ENCODE measurements at regions not wholly inside any gene's neighbourhood (a gene's known extent, or its start where the extent isn't known, plus 50 kb on each side); places are given as distances from the start of the nearest gene placed in this dataset.

DNA sequence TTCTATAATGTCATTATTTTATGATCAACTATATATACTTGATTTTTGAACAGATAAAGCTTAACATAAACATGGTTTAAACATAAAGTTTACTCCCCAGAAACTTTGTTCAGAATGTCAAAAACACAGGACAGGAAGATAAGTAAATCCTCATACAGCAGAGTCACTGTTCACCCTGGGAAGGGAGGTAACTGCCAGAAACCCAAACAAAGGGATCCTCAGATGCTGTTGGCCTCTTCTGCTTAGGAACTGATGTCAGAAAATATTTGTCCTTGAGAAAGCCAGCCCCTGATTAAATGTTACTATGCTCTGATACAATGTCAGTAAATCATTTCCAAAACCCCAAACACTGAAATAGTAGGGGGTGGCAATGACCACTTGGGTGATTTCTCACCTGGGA, 185.3 kb downstream of the TJP1 start:
- peaks cover 0 to 4% (median 0%) of the 10 kb centered on the region in 3 donors for H3K27me3 ChIP-seq
- H3K4me1 ChIP-seq, result no peaks in the 10 kb centered on the region
- H3K27ac ChIP-seq, result no peak overlapping the region
- H3K4me3 ChIP-seq, result no peak overlapping the region
- intact Hi-C loops (cut with DNase I), result no loop called here
- no peaks in the 10 kb centered on the region for H3K36me3 ChIP-seq
- H3K9me3 ChIP-seq, result no peaks in the 10 kb centered on the region
- no peak for TF ChIP-seq POLR2AphosphoS5 (IDR thresholded peaks at IDR 0.05)
- no peak for TF ChIP-seq POLR2A (IDR thresholded peaks at IDR 0.05)
- TF ChIP-seq, protein P1, sequence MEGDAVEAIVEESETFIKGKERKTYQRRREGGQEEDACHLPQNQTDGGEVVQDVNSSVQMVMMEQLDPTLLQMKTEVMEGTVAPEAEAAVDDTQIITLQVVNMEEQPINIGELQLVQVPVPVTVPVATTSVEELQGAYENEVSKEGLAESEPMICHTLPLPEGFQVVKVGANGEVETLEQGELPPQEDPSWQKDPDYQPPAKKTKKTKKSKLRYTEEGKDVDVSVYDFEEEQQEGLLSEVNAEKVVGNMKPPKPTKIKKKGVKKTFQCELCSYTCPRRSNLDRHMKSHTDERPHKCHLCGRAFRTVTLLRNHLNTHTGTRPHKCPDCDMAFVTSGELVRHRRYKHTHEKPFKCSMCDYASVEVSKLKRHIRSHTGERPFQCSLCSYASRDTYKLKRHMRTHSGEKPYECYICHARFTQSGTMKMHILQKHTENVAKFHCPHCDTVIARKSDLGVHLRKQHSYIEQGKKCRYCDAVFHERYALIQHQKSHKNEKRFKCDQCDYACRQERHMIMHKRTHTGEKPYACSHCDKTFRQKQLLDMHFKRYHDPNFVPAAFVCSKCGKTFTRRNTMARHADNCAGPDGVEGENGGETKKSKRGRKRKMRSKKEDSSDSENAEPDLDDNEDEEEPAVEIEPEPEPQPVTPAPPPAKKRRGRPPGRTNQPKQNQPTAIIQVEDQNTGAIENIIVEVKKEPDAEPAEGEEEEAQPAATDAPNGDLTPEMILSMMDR (IDR thresholded peaks at IDR 0.05), result no peak
- no peak for TF ChIP-seq EP300 (IDR thresholded peaks at IDR 0.05)
- no peak for DNase-seq

DNA sequence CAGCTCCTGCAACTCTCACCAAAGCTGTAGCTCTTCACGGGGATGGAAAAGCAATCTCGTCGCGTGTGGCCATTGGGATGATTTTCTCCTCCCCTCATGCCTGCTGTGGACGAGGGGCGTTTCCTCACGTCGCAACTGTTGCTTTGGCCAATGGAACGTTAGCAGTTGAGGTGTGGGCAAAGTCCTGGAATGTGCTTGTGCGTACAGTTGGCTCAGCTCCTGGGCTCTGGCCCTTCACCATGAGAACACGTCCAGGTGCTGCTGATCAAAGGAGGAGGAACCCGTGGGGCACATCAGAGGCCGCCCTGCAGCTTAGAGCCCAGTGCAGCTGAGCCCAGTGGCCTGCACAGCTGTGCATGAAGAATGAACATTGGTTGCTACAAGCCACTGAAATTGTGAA, 186.1 kb downstream of the TJP1 start:
- Histone ChIP-seq H3K36me3 (no peaks in the 10 kb centered on the region), H3K9me3 (no peaks in the 10 kb centered on the region), H3K4me3 (no peak overlapping the region), H3K27ac (no peak overlapping the region), H3K27me3 (peaks cover 0 to 7% (median 0%) of the 10 kb centered on the region in 3 donors), H3K4me1 (no peaks in the 10 kb centered on the region)
- TF ChIP-seq, protein P1 (IDR thresholded peaks at IDR 0.05), result no peak
- TF ChIP-seq POLR2AphosphoS5 (IDR thresholded peaks at IDR 0.05) (no peak), POLR2A (IDR thresholded peaks at IDR 0.05) (no peak), EP300 (IDR thresholded peaks at IDR 0.05) (no peak)
- 21 to 61% methylated on average over 13 of the region's 13 CpGs for WGBS, 2 donors
- DNase-seq, result no peak
- intact Hi-C loops (cut with DNase I), result no loop called here

DNA sequence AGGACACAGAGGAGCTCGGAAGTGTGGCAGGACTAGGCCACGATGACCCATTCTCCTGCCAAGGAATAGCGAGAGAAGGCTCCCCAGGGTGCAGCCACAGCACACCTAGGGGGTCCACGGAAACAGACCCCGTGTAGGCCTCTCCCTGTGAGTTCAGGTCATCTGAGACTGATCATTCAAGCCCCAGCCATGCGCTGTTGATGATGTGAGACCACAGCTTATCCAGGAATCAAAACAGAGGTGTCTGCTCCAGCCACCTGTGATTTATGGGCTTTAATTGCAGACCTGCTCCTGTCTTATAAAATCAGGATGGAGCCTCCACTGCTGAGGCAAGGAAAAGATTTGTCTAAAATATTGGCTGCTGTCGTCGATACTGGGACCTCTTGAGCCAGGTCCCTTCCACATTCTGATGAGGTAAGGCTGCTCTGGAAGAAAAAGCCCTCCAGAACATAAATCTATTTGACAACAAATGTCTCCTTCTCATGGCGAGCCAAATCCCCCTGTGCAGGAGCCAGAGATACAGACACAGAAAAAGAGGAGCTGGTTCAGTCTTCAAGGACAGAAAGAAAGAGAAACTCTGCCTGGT, 186.7 kb downstream of the TJP1 start:
- Histone ChIP-seq H3K27me3 (peaks cover 0 to 7% (median 0%) of the 10 kb centered on the region in 3 donors), H3K4me1 (no peaks in the 10 kb centered on the region), H3K27ac (no peak overlapping the region), H3K36me3 (no peaks in the 10 kb centered on the region), H3K4me3 (no peak overlapping the region), H3K9me3 (no peaks in the 10 kb centered on the region)
- intact Hi-C loops (cut with DNase I), result no loop called here
- DNase-seq, result no peak
- WGBS, 2 donors, result 78 to 79% methylated on average over 9 of the region's 9 CpGs
- TF ChIP-seq POLR2A (IDR thresholded peaks at IDR 0.05), result no peak
- no peak for TF ChIP-seq EP300 (IDR thresholded peaks at IDR 0.05)
- TF ChIP-seq POLR2AphosphoS5 (IDR thresholded peaks at IDR 0.05), result no peak
- TF ChIP-seq, protein P1 (IDR thresholded peaks at IDR 0.05), result no peak

DNA sequence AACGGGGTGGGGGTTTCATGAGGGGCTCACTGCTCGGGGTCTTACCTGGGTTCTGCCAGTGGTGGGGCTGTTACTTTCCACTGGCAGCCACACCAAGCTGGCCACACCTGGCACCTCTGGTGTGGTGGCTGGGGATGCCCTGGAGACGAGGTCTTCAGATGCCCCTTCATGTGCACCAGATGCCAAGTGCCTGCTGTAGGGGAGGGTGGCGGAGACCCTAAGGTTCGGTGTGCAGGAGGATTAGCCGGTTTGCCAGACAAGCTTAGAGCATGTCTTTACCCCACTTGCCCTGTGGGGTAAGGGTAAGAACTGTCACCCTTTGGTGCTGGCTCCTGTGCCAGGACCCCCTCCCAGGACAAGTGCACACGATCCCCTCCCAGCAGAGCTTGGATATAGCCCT, 188.3 kb downstream of the TJP1 start:
- TF ChIP-seq POLR2A (IDR thresholded peaks at IDR 0.05) (no peak), POLR2AphosphoS5 (IDR thresholded peaks at IDR 0.05) (no peak), EP300 (IDR thresholded peaks at IDR 0.05) (no peak)
- TF ChIP-seq, protein P1 (IDR thresholded peaks at IDR 0.05), result no peak
- intact Hi-C loops (cut with DNase I), result no loop called here

More for the DNA sequence above, 188.3 kb downstream of the TJP1 start:
- Histone ChIP-seq H3K4me3 (no peak overlapping the region), H3K9me3 (no peaks in the 10 kb centered on the region), H3K36me3 (no peaks in the 10 kb centered on the region), H3K27ac (no peak overlapping the region), H3K27me3 (peaks cover 0 to 7% (median 0%) of the 10 kb centered on the region in 3 donors), H3K4me1 (no peaks in the 10 kb centered on the region)
- no peak for DNase-seq
- 87 to 90% methylated on average over 7 of the region's 7 CpGs for WGBS, 2 donors

Measured in sigmoid colon (tissue), 6 donors.